HFFc6 (cell line): ENCODE measurements at regions not wholly inside any gene's neighbourhood (a gene's known extent, or its start where the extent isn't known, plus 50 kb on each side); places are given as distances from the start of the nearest gene placed in this dataset.

Source experiments
- DNase-seq: peaks from one replicate; pipeline ENCODE4 v3.0.0-alpha.2; 2018
- H3K27ac Mint-ChIP-seq: 2 replicates; pipeline ENCODE4 v1.8.0; 2020; ENCODE audit warnings: mild to moderate bottlenecking, mixed read lengths
- H3K27me3 Mint-ChIP-seq: 2 replicates; pipeline ENCODE4 v1.8.0; 2021; ENCODE audit warnings: mild to moderate bottlenecking, moderate library complexity, mixed read lengths; ENCODE audit not compliant: insufficient read depth
- H3K36me3 Mint-ChIP-seq: 2 replicates; pipeline ENCODE4 v1.8.0; 2021; ENCODE audit warnings: low read depth, mixed read lengths
- H3K4me1 Mint-ChIP-seq: 2 replicates; pipeline ENCODE4 v1.8.0; 2020; ENCODE audit warnings: low read depth, mixed read lengths
- H3K4me3 Mint-ChIP-seq: 2 replicates; pipeline ENCODE4 v1.8.0; 2020; ENCODE audit warnings: mild to moderate bottlenecking, moderate library complexity, mixed read lengths
- H3K9me3 Mint-ChIP-seq: 2 replicates; pipeline ENCODE4 v1.8.0; 2020; ENCODE audit warnings: mild to moderate bottlenecking, mixed read lengths
- CTCF ChIP-seq: fragments of 200-600 bp; sonication (generic); IDR thresholded peaks from 2 replicates; pipeline ENCODE4 v1.5.0; 2021; ENCODE audit warnings: antibody characterized with exemption, mild to moderate bottlenecking

DNA sequence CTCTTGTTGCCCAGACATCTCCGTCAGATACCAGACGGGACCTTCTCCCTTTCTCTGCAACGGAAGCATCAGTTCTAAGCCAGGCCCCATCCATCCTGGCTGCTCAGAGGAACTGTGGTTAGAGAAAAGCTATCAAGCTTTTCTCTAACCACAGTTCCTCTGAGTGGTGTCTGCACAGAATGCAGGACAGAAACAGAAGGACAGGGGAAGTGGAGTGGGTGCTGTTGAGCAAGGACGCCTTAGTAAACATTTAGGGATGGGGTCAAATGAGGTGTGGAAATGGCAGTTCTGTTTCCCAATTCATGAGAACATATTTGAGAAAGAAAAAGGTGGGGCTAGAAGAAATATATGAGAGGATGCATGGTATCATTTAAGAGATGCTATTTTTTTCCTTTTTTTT is 283.8 kb downstream of the CRLF2 start:
- H3K27ac Mint-ChIP-seq, result no peak overlapping the region
- H3K9me3 Mint-ChIP-seq, result no peaks in the 10 kb centered on the region
- DNase-seq, result no peak
- no peaks in the 10 kb centered on the region; the same call in 1 of the 2 replicates for H3K27me3 Mint-ChIP-seq
- no peaks in the 10 kb centered on the region for H3K4me1 Mint-ChIP-seq
- no peak overlapping the region for H3K4me3 Mint-ChIP-seq
- TF ChIP-seq CTCF, result no peak
- no peaks in the 10 kb centered on the region for H3K36me3 Mint-ChIP-seq

GRCh38 chrX:926991-927390 is 285.5 kb downstream of the CRLF2 start:
- no peaks in the 10 kb centered on the region for H3K9me3 Mint-ChIP-seq
- no peak overlapping the region for H3K4me3 Mint-ChIP-seq
- no peaks in the 10 kb centered on the region for H3K4me1 Mint-ChIP-seq

DNA sequence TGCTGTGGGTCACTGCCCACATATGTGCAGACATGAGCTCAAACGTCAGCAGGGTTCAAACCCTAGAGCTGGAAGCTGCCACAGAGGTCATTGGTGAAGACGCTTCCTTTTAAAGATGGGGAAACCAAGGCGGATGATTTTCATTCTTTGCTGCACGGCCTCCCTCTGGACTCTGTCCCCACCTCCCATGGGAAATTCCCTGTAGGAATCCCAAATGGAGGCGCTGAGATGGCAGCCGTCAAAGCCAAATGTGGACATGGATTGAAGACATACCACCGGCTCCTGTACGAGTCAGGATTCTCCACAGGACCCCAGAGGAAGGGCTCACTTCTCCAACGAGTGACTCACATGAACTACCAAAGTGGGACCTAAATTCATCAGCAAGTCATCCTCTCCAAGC is 286.4 kb downstream of the CRLF2 start:
- Mint-ChIP-seq H3K9me3 (no peaks in the 10 kb centered on the region), H3K27ac (no peak overlapping the region), H3K27me3 (peaks cover 2% of the 10 kb centered on the region), H3K36me3 (no peaks in the 10 kb centered on the region), H3K4me3 (no peak overlapping the region), H3K4me1 (no peaks in the 10 kb centered on the region)
- DNase-seq, result no peak
- TF ChIP-seq CTCF, result no peak

More at GRCh38 chrX:926991-927390, 285.5 kb downstream of the CRLF2 start:
- no peak overlapping the region for H3K27ac Mint-ChIP-seq
- peaks cover under 1% of the 10 kb centered on the region for H3K27me3 Mint-ChIP-seq
- H3K36me3 Mint-ChIP-seq, result no peaks in the 10 kb centered on the region
- DNase-seq, result no peak
- no peak for TF ChIP-seq CTCF

DNA sequence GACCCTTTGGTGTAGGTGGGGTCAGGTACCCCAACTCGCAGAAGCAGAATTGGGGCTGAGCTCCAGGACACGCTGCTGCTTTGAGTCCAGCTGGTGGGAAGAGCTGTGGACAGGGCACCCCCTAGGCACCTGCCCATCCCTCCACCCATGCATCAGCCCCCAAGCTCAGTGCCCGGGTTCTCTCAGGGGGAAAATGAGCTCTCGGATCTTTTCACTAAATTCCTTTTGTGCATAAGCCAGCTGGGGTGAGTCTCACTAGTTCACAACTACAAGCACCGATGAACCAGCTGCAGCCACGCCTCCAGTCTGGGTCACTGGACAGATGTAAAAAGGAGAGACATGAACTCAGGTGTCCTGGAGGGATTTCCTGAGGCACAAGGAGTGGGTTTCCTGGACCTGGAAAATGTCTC is 286.8 kb downstream of the CRLF2 start:
- no peaks in the 10 kb centered on the region for H3K36me3 Mint-ChIP-seq
- no peak for TF ChIP-seq CTCF

DNA sequence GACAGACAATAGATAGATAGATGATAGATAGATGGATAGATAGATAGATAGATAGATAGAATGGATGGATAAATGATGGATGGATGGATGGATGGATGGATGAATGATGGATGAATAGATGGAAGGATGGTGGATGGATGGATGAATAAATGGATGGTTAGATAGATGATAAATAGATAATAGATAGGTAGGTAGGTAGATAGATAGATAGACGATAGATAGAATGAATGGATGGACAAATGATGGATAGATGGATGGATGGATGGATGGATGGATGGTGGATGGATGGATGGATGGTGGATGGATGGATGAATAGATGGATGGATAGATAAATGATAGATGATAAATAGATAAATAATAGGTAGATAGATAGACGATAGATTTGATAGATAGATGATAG is 287.4 kb downstream of the CRLF2 start:
- peaks cover 2% of the 10 kb centered on the region for H3K27me3 Mint-ChIP-seq
- no peaks in the 10 kb centered on the region for H3K9me3 Mint-ChIP-seq
- H3K27ac Mint-ChIP-seq, result no peak overlapping the region
- H3K4me3 Mint-ChIP-seq, result no peak overlapping the region
- H3K4me1 Mint-ChIP-seq, result peaks cover 6% of the 10 kb centered on the region
- H3K36me3 Mint-ChIP-seq, result no peaks in the 10 kb centered on the region
- TF ChIP-seq CTCF, result no peak
- no peak for DNase-seq

More for the DNA sequence above, 286.8 kb downstream of the CRLF2 start:
- Mint-ChIP-seq H3K9me3 (no peaks in the 10 kb centered on the region), H3K27me3 (peaks cover 2% of the 10 kb centered on the region), H3K27ac (no peak overlapping the region), H3K4me1 (peaks cover under 1% of the 10 kb centered on the region; the same call in 1 of the 2 replicates), H3K4me3 (no peak overlapping the region)
- DNase-seq, result no peak

DNA sequence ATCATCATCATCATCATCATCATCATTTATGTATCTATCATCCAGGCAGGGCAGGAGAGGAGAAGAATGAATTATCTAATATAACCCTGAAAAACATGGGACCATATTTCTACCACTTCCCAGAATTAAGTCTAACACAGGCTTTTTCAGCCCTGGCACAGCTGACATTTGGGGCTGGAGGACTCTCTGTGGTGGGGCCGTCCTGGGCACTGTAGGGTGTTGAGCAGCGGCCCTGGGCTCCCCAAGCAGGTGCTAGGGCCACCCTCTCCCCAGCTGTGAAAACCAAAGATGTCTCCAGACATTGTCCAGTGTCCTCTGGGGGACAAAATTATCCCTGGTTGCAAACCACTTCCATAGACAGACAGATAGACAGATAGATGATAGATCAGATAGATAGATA is 288.4 kb downstream of the CRLF2 start:
- Mint-ChIP-seq H3K4me1 (peaks cover 13% of the 10 kb centered on the region), H3K36me3 (no peaks in the 10 kb centered on the region), H3K9me3 (no peaks in the 10 kb centered on the region), H3K27me3 (peaks cover 2% of the 10 kb centered on the region; the same call in 1 of the 2 replicates), H3K27ac (no peak overlapping the region), H3K4me3 (no peak overlapping the region)
- no peak for DNase-seq
- TF ChIP-seq CTCF, result no peak
